H1 (cell line): ENCODE measurements at regions not wholly inside any gene's neighbourhood (a gene's known extent, or its start where the extent isn't known, plus 50 kb on each side); places are given as distances from the start of the nearest gene placed in this dataset.

ENCODE experiments used
- CTCF ChIA-PET: fragments of 300-600 bp; sonication (Branson Sonifier 250); formaldehyde crosslinking; loops from one replicate; lab custom pipeline; 2021; ENCODE audit not compliant: partially characterized antibody; lab: Charles Lee
- POLR2A ChIA-PET: fragments of 300-600 bp; sonication (Branson Sonifier 250); formaldehyde crosslinking; loops from one replicate; lab custom pipeline; 2021; ENCODE audit warnings: inconsistent platforms; ENCODE audit not compliant: partially characterized antibody; lab: Charles Lee
- DNase-seq, 2 experiments: peaks; one replicate each; pipeline versions ENCODE4 v3.0.0 to v3.0.0-alpha.2; 2010 to 2022; ENCODE audit warnings: low spot score in 2 of 2, low read depth in 1 of 2, mixed read lengths in 1 of 2
- FAIRE-seq: peaks from 2 replicates; lab custom pipeline; 2011; peaks lifted over from hg19 to GRCh38; lab: Jason Lieb, UNC
- H2AFZ ChIP-seq: 2 replicates; pipeline ENCODE4 v1.8.1; 2012; ENCODE audit warnings: low read length, inconsistent platforms
- H2AK5ac ChIP-seq: 2 replicates; pipeline ENCODE4 v1.6.1; 2013; ENCODE audit warnings: low read depth, low read length
- H2BK120ac ChIP-seq: replicated peaks from 2 replicates; pipeline ENCODE3; 2013; ENCODE audit warnings: low read depth, low read length, inconsistent platforms
- H2BK12ac ChIP-seq: 2 replicates; pipeline ENCODE4 v1.6.1; 2013; ENCODE audit warnings: low read depth, low read length
- H2BK15ac ChIP-seq: 2 replicates; pipeline ENCODE4 v1.6.1; 2013; ENCODE audit warnings: low read length
- H2BK20ac ChIP-seq: 2 replicates; pipeline ENCODE4 v1.6.1; 2013; ENCODE audit warnings: low read length
- H2BK5ac ChIP-seq: 2 replicates; pipeline ENCODE4 v1.6.1; 2013; ENCODE audit warnings: low read depth, low read length
- H3K14ac ChIP-seq: 2 replicates; pipeline ENCODE4 v1.6.1; 2013; ENCODE audit warnings: inconsistent platforms; ENCODE audit not compliant: insufficient read length
- H3K18ac ChIP-seq: 2 replicates; pipeline ENCODE4 v1.6.1; 2013; ENCODE audit warnings: low read length; ENCODE audit errors: extremely low read depth
- H3K23ac ChIP-seq: 2 replicates; pipeline ENCODE4 v1.6.1; 2013; ENCODE audit warnings: inconsistent platforms; ENCODE audit not compliant: insufficient read length
- H3K23me2 ChIP-seq: 2 replicates; pipeline ENCODE4 v1.6.1; 2013; ENCODE audit warnings: low read depth, low read length
- H3K27ac ChIP-seq: 2 replicates; pipeline ENCODE4 v1.6.1; 2011; ENCODE audit warnings: low read depth, low read length, inconsistent platforms
- H3K27me3 ChIP-seq, 4 experiments: replicated peaks in 1 of 4; 1 replicate in 1 of 4; 2 replicates in 3 of 4; pipeline versions ENCODE4 v1.6.1 to v1.8.1; 2011 to 2013; ENCODE audit warnings: low read length in 3 of 4, mild to moderate bottlenecking in 3 of 4, inconsistent platforms in 2 of 4, mixed read lengths in 2 of 4, moderate library complexity in 1 of 4; ENCODE audit not compliant: control insufficient read depth in 3 of 4, insufficient read depth in 3 of 4; ENCODE audit errors: extremely low read depth in 1 of 4
- H3K36me3 ChIP-seq, 4 experiments: 2 replicates each; pipeline versions ENCODE4 v1.6.1 to v1.8.1; 2011 to 2013; ENCODE audit warnings: mild to moderate bottlenecking in 4 of 4, low read length in 3 of 4, moderate library complexity in 2 of 4, control low read depth in 1 of 4, inconsistent platforms in 1 of 4; ENCODE audit not compliant: insufficient read depth in 4 of 4, control insufficient read depth in 2 of 4
- H3K4ac ChIP-seq: replicated peaks from 2 replicates; pipeline ENCODE3; 2013; ENCODE audit warnings: low read length, low read depth, mixed read lengths, inconsistent platforms; ENCODE audit not compliant: insufficient read length
- H3K4me1 ChIP-seq, 4 experiments: replicated peaks in 1 of 4; 1 replicate in 1 of 4; 2 replicates in 3 of 4; pipeline versions ENCODE4 v1.6.1 to v1.8.1; 2011 to 2013; ENCODE audit warnings: low read length in 3 of 4, inconsistent platforms in 2 of 4, mixed read lengths in 1 of 4; ENCODE audit not compliant: insufficient read depth in 4 of 4, control insufficient read depth in 3 of 4
- H3K4me2 ChIP-seq, 2 experiments: 2 replicates each; pipeline versions ENCODE4 v1.6.1 to v1.8.1; 2011 to 2013; ENCODE audit warnings: low read depth in 2 of 2, low read length in 2 of 2, control low read depth in 1 of 2, inconsistent platforms in 1 of 2, mild to moderate bottlenecking in 1 of 2; ENCODE audit not compliant: insufficient read depth in 1 of 2
- H3K4me3 ChIP-seq, 4 experiments: fragments of 200-600, 300-600 bp in 1 of 4; sonication (generic), shearing (Covaris generic), sonication (Bioruptor Twin) in 1 of 4; 2 replicates each; pipeline versions ENCODE4 v1.5.1 to v1.8.1; 2011 to 2016; ENCODE audit warnings: low read length in 4 of 4, low read depth in 3 of 4, control low read depth in 2 of 4, inconsistent platforms in 2 of 4, mild to moderate bottlenecking in 2 of 4, mixed read lengths in 1 of 4, moderate library complexity in 1 of 4; ENCODE audit not compliant: insufficient read depth in 2 of 4; ENCODE audit errors: extremely low read depth in 1 of 4
- H3K56ac ChIP-seq: replicated peaks from 2 replicates; pipeline ENCODE3; 2013; ENCODE audit warnings: low read depth, mild to moderate bottlenecking, mixed read lengths, low read length, inconsistent platforms; ENCODE audit not compliant: insufficient read length
- H3K79me1 ChIP-seq: 2 replicates; pipeline ENCODE4 v1.6.1; 2013; ENCODE audit warnings: low read depth, low read length, control low read depth
- H3K79me2 ChIP-seq, 2 experiments: 2 replicates each; pipeline versions ENCODE4 v1.6.1 to v1.8.1; 2012 to 2013; ENCODE audit warnings: low read length in 2 of 2, mild to moderate bottlenecking in 2 of 2, inconsistent platforms in 1 of 2; ENCODE audit not compliant: insufficient read depth in 2 of 2, control insufficient read depth in 1 of 2
- H3K9ac ChIP-seq, 4 experiments: replicated peaks in 1 of 4; 1 replicate in 1 of 4; 2 replicates in 3 of 4; pipeline versions ENCODE4 v1.6.1 to v1.8.1; 2011 to 2013; ENCODE audit warnings: low read depth in 3 of 4, low read length in 3 of 4, control low read depth in 2 of 4, mild to moderate bottlenecking in 2 of 4, moderate library complexity in 2 of 4, inconsistent platforms in 1 of 4; ENCODE audit errors: extremely low read depth in 1 of 4
- H3K9me3 ChIP-seq, 2 experiments: 2 replicates each; pipeline versions ENCODE4 v1.6.1 to v1.8.1; 2012 to 2013; ENCODE audit warnings: mild to moderate bottlenecking in 2 of 2, moderate library complexity in 2 of 2, control low read depth in 1 of 2, inconsistent platforms in 1 of 2, low read depth in 1 of 2, low read length in 1 of 2, mixed read lengths in 1 of 2; ENCODE audit not compliant: insufficient read depth in 2 of 2
- H4K20me1 ChIP-seq, 2 experiments: replicated peaks in 1 of 2; 2 replicates each; pipeline versions ENCODE3 to v1.8.1; 2011 to 2013; ENCODE audit warnings: inconsistent platforms in 2 of 2, low read length in 2 of 2, mild to moderate bottlenecking in 1 of 2; ENCODE audit not compliant: insufficient read depth in 2 of 2, control insufficient read depth in 1 of 2
- H4K5ac ChIP-seq: 2 replicates; pipeline ENCODE4 v1.6.1; 2013; ENCODE audit warnings: low read length, low read depth, mixed read lengths, inconsistent platforms; ENCODE audit not compliant: insufficient read length
- H4K8ac ChIP-seq: 2 replicates; pipeline ENCODE4 v1.8.0; 2013; ENCODE audit warnings: mild to moderate bottlenecking, moderate library complexity, low read length, inconsistent platforms; ENCODE audit not compliant: insufficient read depth; ENCODE audit errors: extremely low read depth
- H4K91ac ChIP-seq: replicated peaks from 2 replicates; pipeline ENCODE3; 2013; ENCODE audit warnings: low read length, mixed read lengths, inconsistent platforms; ENCODE audit not compliant: insufficient read length
- FOSL1 ChIP-seq: IDR thresholded peaks from 2 replicates; pipeline ENCODE4 v1.6.1; 2011; ENCODE audit warnings: mild to moderate bottlenecking, low read depth, low read length, moderate library complexity; ENCODE audit not compliant: insufficient read depth
- GTF2F1 ChIP-seq: IDR thresholded peaks from 2 replicates; pipeline ENCODE4 v1.6.1; 2012; ENCODE audit warnings: low read depth, low read length, improper control_type of control experiment, borderline replicate concordance
- WGBS, 2 experiments: shearing (Covaris generic) in 1 of 2; methylation state at CpG; one replicate each; pipeline versions ENCODE4 v1.1.6 to v1.1.7; 2013 to 2015; ENCODE audit warnings: low lambda C conversion rate in 2 of 2, mixed read lengths in 2 of 2, inconsistent platforms in 1 of 2, low coverage in 1 of 2, missing lambda C conversion rate in 1 of 2; ENCODE audit not compliant: insufficient replicate concordance in 2 of 2, insufficient coverage in 1 of 2, insufficient read length in 1 of 2; ENCODE audit errors: extremely low coverage in 1 of 2, missing lambda C conversion rate in 1 of 2; 5-methylcytosine and 5-hydroxymethylcytosine counted together

DNA sequence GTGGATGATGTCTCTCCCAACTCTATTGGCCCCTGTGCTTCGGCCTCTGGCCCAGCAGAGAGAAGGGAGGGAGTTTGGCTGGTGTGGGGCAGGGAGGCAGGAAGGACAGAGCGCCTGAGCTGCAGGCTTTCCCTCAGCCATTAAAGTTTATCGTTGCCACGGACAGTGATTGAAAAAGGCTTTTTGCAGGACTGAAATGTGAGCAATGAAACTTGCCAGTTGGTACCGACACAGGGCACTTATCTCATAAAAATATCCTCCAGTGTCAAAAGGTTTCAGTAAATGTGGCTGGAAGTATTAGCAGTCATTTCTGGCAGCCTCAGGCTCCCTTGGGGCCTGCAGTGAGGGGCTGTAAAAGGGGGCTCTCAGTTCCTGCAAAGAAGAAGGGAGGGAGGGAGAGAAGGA, 169.2 kb downstream of the GLI2 start:
- H3K27ac ChIP-seq, result no peak overlapping the region
- no peak overlapping the region for H4K5ac ChIP-seq
- CTCF ChIA-PET, result interaction anchor here (0.6 to 2.7 kb wide), 12 partner anchors 10 to 209 kb away, joined by 3 to 16 read pairs (median 4); no protein-coding TSS in a partner anchor

More for the DNA sequence above, 169.2 kb downstream of the GLI2 start:
- no peak overlapping the region for H3K4me2 ChIP-seq
- peaks cover 0 to 12% of the 10 kb centered on the region in 2 experiments; a peak in 1 of 4 replicates for H3K79me2 ChIP-seq
- no peak overlapping the region for H2BK15ac ChIP-seq
- peaks cover 8 to 15% of the 10 kb centered on the region in 2 experiments for H4K20me1 ChIP-seq
- H4K91ac ChIP-seq, result no peak overlapping the region
- DNase-seq (no peak), FAIRE-seq (no peak)
- POLR2A ChIA-PET, result no interaction called here
- H3K14ac ChIP-seq, result no peak overlapping the region
- H3K9ac ChIP-seq, result no peak overlapping the region
- H3K36me3 ChIP-seq, result peaks cover 0 to 4% (median 0%) of the 10 kb centered on the region in 4 experiments; a peak in 1 of 8 replicates
- H2BK5ac ChIP-seq, result peak overlapping the region; percentile 45; the same call in 1 of the 2 replicates
- no peak overlapping the region for H3K4me3 ChIP-seq
- H3K4me1 ChIP-seq, result peaks cover 0 to 17% (median 10%) of the 10 kb centered on the region in 4 experiments
- H2AK5ac ChIP-seq, result no peak overlapping the region
- no peak overlapping the region for H2BK12ac ChIP-seq
- no peak overlapping the region for H3K56ac ChIP-seq
- H3K23ac ChIP-seq, result no peak overlapping the region
- H3K23me2 ChIP-seq, result no peaks in the 10 kb centered on the region
- 82% methylated on average over 5 of the region's 5 CpGs; no CpG with 5 or more reads in 1 of the 2 experiments for WGBS, 2 experiments
- TF ChIP-seq GTF2F1 (no peak), FOSL1 (no peak)
- TF ChIP-seq, all 59 proteins: peak for 0
- no peak overlapping the region for H2AFZ ChIP-seq
- H3K27me3 ChIP-seq, result no peaks in the 10 kb centered on the region
- no peak overlapping the region for H3K18ac ChIP-seq
- H3K79me1 ChIP-seq, result peaks cover 11% of the 10 kb centered on the region
- H3K9me3 ChIP-seq, result no peaks in the 10 kb centered on the region
- H4K8ac ChIP-seq, result no peak overlapping the region
- no peak overlapping the region for H3K4ac ChIP-seq
- no peak overlapping the region for H2BK120ac ChIP-seq
- no peak overlapping the region for H2BK20ac ChIP-seq
